Right renal cortex interstitium (tissue), 3 donors: ENCODE measurements at regions not wholly inside any gene's neighbourhood (a gene's known extent, or its start where the extent isn't known, plus 50 kb on each side); places are given as distances from the start of the nearest gene placed in this dataset.
"Not testable (repeated sequence)": the region's sequence is repeated elsewhere in the genome, so short reads cannot be mapped to it uniquely, and the experiment has no call there.

ENCODE experiments used
- DNase-seq, 3 donors: peaks; one replicate each; pipeline ENCODE4 v3.0.0-alpha.2; 2013; ENCODE audit warnings: low read depth in 3 of 3, low spot score in 2 of 3

DNA sequence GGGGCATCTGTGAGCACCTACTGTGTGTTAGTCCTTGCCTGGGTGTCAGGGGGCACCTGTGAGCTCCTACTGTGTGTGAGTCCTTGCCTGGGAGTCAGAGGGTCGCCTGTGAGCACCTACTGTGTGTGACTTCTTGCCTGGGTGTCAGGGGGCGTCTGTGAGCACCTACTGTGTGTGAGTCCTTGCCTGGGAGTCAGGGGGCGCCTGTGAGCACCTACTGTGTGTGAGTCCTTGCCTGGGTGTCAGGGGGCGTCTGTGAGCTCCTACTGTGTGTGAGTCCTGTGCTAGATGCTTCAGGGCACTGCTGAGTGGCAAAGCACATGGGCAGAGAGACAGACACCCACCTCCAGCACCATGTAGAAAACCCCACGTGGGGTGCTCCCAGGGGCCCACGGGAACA is 66.9 kb upstream of the COL5A1 start:
- not testable (repeated sequence) for DNase-seq

DNA sequence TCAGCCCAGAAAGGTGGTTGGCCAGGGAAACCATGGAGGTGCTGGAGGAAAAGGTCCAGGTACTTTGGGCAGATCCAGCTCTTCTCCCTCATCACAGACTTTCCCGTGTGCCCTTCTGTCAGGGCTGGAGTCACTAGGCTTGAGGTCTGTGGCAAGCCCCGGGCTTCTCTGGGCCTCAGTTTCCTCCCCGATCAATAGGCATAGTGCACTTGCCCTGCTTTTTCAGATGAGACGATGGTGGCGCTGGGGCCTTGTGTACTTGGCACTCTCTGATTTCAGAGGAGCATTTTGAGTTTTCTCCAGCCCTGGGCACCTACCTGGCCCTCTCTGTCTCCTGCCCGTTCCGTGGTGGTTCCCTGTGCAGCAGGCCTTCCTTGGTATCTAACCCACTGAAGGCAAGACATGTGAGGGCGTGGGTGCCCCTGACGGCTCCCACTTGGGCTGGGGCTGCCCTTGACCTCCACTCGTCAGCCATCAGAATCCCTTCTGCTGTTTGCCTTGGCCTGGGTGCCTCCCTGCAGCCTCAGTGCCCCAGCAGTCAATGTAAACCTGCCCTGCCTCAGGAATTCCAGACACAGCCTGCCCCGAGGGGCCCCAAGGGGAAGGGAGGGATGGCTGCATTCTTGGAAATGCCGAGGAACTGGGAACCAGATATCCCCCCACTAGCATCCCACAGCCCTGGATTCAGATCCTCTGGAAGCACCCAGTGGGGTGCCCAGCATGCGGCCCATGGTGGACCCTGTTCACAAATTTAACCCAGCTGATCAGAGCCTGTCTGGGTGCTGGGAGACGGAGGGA is 66.3 kb upstream of the COL5A1 start:
- no peak for DNase-seq

DNA sequence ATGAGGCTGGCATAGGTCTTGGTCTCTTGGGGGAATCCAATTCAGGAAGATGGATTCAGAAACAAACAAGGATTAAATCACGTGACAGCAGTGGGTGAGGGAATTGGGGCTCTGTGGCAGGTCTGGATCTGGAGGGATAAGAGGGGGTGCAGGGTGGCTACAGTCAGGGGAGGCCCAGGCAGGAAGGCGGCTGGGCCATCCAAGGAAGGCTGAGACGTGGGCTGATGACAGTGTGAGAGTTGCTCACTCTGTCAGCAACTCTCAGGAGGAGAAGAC is 65.8 kb upstream of the COL5A1 start:
- no peak for DNase-seq

DNA sequence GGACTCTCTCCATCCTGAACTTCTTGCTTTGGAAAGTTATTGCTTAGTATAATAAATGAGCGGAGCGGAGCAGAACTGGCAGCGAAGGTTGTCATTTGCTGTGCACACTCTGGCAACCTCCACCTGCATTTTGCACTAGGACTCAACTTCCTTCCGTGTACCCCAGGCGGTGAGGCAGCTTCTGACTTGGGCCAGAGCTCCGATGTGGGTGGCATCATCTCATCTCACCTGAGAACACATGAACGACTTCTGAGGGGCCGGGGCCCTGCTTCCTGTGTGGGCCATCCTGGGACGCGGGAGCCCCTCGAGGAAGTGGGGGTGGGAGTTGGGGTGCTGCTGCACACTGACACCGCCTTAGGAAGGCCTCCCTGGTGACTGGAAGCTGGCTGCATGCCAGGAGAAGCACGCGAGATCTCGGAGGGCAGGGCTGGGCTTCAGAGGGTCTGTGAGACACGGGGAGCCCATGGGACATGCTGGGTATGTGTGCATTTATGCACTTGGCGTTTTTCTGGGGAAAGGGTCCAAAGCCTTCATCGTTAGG is 56.5 kb upstream of the COL5A1 start:
- no peak for DNase-seq

DNA sequence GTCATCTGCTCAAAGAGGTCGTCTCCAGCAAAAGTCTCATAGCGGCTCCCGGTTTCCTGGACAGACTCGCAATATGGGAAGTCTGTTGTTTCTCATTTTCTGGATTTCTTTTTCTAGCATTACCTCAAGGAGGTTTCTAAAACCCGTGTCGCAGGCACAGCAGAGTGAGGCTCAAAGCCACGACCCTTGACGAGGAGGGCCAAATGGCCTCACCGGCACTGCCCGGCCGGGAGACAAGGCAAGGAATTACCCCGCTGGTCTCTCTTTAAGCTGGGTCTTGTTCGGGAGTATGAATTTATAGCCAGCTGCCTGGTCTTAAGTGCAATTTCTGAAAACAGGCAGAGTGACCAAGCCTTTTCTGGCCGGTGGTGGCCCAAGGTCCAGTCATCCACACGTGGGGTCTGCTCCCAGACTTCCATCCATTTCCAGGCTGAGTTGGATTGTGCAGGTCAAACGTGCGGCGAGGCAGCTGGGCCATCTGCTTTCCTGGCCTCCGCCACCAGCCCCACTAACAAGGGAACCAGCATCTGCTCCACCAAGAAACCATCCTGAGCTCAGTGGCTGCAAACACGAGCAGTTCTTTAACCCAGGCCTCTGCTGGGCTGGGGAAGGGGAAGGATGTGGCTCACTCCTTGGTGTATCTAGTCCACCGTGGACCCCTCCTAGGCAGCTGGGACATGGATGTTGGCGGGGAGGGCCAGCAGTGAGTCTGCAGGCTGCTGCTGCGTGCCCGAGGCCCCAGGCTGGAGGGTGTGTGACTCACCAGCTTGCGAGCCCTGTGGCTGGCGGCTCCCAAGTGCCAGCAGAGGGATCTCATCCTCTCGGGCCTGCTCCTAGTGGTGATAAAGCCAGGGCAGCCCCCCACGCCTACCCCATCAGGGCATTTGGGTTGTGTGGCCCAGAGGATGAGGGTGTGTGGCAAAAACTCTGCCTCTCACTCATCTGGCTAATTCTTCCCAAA is 55.6 kb upstream of the COL5A1 start:
- DNase-seq = no peak

DNA sequence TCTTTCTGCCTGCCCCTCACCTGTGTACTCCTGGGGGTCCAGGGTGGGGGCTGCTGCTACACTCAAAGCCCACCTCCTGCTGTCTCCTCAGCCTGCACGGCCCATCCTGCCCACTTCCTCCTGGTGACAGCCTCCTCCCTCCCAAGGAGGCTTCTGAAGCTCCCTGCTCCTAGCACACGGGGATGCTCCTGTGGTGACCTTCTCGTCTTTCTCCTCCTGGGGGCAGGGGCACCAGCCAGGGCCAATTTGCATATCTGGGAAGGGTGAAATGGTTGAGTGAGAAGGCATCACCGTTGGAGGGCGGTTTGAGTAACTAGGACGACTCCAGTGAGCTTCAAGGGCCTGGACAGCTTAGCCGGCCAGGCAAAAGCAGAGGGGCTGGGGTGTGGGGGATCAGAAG is 51.9 kb upstream of the COL5A1 start:
- DNase-seq = no peak

DNA sequence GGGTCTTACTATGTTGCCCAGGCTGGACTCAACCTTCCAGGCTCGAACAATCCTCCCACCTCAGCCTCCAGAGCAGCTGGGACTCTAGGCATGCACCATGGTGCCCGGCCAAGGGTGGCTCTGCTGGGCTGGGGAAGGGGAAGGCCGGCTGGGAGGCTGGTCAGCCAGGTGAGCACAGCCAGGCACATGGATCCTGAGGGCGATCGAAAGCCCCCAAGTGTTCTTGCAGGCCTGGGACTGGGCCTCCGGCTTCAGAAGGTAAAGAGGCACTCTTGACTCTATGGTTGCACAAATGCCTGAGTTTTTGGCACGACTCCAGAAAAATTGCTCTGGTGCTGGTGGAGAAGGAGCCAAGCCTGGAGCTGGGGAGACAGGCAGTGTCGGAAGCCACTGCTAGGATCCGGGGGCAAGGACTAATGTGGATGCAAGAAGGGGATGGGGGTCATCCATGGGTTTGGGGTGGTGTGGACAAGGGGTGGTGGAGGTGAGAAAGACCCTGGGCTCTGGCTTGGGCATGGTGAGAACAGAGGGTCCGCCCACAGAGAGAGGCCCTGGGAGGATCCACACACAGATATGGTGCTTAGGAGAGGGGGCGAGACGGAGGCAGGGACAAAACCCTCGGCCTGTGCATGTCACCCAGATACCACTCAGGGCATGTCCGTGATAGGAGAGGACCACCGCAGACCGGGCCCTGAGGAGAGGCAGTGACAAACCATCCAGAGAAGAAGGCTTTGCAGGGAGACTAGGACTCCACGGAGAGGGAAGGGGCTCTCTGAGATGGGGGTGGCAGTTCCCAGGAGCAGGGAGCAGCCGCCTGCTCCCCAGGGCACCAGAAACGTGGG is 51.1 kb upstream of the COL5A1 start:
- no peak for DNase-seq

- DNase-seq = no peak
Measured at GRCh38 chr9:134591082-134591571, 50.5 kb upstream of the COL5A1 start.

DNA sequence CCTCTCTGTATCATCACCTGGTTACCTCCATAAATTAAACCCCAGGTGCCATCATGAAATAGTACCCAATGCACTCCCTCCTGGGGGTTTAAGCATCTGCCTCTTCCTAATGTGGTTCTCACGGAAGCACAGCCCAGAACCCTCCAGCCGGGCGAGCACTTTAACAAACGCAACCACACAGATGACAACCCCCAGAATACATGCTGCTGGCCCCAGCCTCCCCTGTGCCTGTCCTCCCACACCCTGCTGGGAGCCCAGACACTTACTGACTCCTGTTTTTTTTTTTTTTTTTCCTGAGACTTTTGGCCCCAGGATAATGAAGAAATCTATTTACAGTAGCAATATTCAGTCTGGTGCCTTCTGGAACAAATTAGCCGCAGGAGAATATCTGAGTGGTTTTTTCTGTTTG is 50.0 kb upstream of the COL5A1 start:
- DNase-seq = no peak
